Vagina (tissue), 2 donors: ENCODE measurements at regions not wholly inside any gene's neighbourhood (a gene's known extent, or its start where the extent isn't known, plus 50 kb on each side); places are given as distances from the start of the nearest gene placed in this dataset.

Source experiments
- DNase-seq, 2 donors: peaks; one replicate each; pipeline ENCODE4 v3.0.0-alpha.2; 2017; ENCODE audit errors: extremely low spot score in 2 of 2
- H3K27ac ChIP-seq: fragments of 200-600 bp; sonication (generic); one replicate; pipeline ENCODE4 v1.5.1; 2019
- H3K27me3 ChIP-seq: fragments of 200-600 bp; sonication (generic); one replicate; pipeline ENCODE4 v1.5.1; 2019
- H3K36me3 ChIP-seq, 2 donors: fragments of 200-600 bp; sonication (generic); one replicate each; pipeline ENCODE4 v1.5.1; 2017 to 2019
- H3K4me1 ChIP-seq: fragments of 200-600 bp; sonication (generic); one replicate; pipeline ENCODE4 v1.5.1; 2019
- H3K4me3 ChIP-seq, 2 donors: fragments of 200-600 bp; sonication (generic); 1 replicate in 1 of 2; 2 replicates in 1 of 2; pipeline ENCODE4 v1.5.1; 2016 to 2019
- H3K9me3 ChIP-seq: fragments of 200-600 bp; sonication (generic); one replicate; pipeline ENCODE4 v1.5.1; 2019
- POLR2A ChIP-seq, 2 donors: fragments of 450-650 bp; IDR thresholded peaks; one replicate each; pipeline ENCODE4 v1.6.1; 2017; ENCODE audit warnings: antibody characterized with exemption in 2 of 2, mild to moderate bottlenecking in 2 of 2, moderate library complexity in 2 of 2
- POLR2AphosphoS5 ChIP-seq, 2 donors: sonication (generic); formaldehyde crosslinking; IDR thresholded peaks; one replicate each; pipeline ENCODE4 v1.9.0; 2017; ENCODE audit warnings: antibody characterized with exemption in 2 of 2, mild to moderate bottlenecking in 2 of 2, low read depth in 1 of 2; ENCODE audit not compliant: insufficient read depth in 1 of 2
- intact Hi-C: fragments of 100-400 bp; cut with DNase I; formaldehyde crosslinking; loops from one replicate; pipeline ENCODE4 v1.15.1; 2023
- TF ChIP-seq, protein P1 (sequence below), 3 experiments: fragments of 450-650 bp in 2 of 3; fragments of 200-600 bp in 1 of 3; sonication (generic) in 1 of 3; IDR thresholded peaks; one replicate each; pipeline ENCODE4 v1.5.1; 2017 to 2019; ENCODE audit warnings: antibody characterized with exemption in 3 of 3, mild to moderate bottlenecking in 2 of 3, moderate library complexity in 2 of 3

DNA sequence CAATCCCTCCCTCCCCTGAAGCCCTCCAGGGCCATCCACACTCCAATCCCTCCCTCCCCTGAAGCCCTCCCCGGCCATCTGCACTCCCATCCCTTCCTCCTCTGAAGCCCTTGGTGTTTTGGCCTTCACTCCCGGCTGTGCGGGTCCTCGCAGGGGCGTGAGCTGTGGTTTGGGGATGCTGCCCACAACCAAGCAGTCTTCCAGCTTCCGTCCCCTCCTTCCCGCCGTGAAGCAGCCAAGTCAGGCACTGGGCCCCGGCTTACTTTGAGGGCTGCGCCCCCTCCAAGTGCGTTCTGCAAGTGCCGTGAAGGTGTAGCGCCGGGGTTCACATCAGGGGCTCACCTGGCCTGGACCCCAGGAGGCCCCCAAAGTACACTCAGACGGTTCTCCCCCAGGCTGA is 335.9 kb downstream of the BRD1 start:
- TF ChIP-seq, protein P1, sequence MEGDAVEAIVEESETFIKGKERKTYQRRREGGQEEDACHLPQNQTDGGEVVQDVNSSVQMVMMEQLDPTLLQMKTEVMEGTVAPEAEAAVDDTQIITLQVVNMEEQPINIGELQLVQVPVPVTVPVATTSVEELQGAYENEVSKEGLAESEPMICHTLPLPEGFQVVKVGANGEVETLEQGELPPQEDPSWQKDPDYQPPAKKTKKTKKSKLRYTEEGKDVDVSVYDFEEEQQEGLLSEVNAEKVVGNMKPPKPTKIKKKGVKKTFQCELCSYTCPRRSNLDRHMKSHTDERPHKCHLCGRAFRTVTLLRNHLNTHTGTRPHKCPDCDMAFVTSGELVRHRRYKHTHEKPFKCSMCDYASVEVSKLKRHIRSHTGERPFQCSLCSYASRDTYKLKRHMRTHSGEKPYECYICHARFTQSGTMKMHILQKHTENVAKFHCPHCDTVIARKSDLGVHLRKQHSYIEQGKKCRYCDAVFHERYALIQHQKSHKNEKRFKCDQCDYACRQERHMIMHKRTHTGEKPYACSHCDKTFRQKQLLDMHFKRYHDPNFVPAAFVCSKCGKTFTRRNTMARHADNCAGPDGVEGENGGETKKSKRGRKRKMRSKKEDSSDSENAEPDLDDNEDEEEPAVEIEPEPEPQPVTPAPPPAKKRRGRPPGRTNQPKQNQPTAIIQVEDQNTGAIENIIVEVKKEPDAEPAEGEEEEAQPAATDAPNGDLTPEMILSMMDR (IDR thresholded peaks at IDR 0.05), result no peak
- TF ChIP-seq POLR2AphosphoS5 (IDR thresholded peaks at IDR 0.05; ENCODE audit: insufficient read depth in 1 of 2, low read depth in 1 of 2) (no peak), POLR2A (IDR thresholded peaks at IDR 0.05) (no peak)
- Histone ChIP-seq H3K4me3 (no peak overlapping the region), H3K27me3 (no peaks in the 10 kb centered on the region), H3K27ac (no peak overlapping the region), H3K36me3 (no peaks in the 10 kb centered on the region), H3K9me3 (no peaks in the 10 kb centered on the region), H3K4me1 (no peaks in the 10 kb centered on the region)
- intact Hi-C loops, result no loop called here
- no peak for DNase-seq

DNA sequence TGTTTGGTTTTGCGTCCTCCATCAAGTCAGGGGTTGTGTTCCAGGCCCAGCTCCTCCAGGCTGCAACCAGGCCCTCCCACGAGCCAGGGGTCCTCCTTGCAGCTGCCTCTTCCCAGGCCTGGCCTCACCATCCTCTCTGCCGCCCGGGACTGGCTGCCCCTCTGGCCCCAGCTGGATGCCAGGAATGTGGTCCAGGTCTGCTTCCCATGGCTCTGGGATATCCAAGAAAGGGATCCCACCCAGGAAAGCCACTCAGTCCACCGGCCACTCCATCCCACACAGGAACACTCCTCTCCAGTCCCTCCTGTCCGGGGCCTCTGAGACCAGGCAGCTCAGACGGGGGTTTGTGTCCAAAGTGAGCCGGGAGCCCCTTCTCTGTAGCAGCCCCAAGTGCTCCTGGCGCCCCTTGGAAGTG is 336.4 kb downstream of the BRD1 start:
- H3K9me3 ChIP-seq, result no peaks in the 10 kb centered on the region
- TF ChIP-seq, protein P1 (IDR thresholded peaks at IDR 0.05), result no peak
- no peak for TF ChIP-seq POLR2AphosphoS5 (IDR thresholded peaks at IDR 0.05; ENCODE audit: insufficient read depth in 1 of 2, low read depth in 1 of 2)
- intact Hi-C loops, result no loop called here
- no peak overlapping the region for H3K4me3 ChIP-seq
- H3K27ac ChIP-seq, result no peak overlapping the region
- no peak for DNase-seq
- no peaks in the 10 kb centered on the region for H3K27me3 ChIP-seq
- no peaks in the 10 kb centered on the region for H3K36me3 ChIP-seq
- no peaks in the 10 kb centered on the region for H3K4me1 ChIP-seq

- Histone ChIP-seq H3K27ac (no peak overlapping the region), H3K4me3 (no peak overlapping the region)
- TF ChIP-seq, protein P1 (IDR thresholded peaks at IDR 0.05), result no peak
- TF ChIP-seq POLR2A (IDR thresholded peaks at IDR 0.05) (no peak), POLR2AphosphoS5 (IDR thresholded peaks at IDR 0.05; ENCODE audit: insufficient read depth in 1 of 2, low read depth in 1 of 2) (no peak)
These were observed 337.0 kb downstream of the BRD1 start for GRCh38 chr22:49490692-49491091.

DNA sequence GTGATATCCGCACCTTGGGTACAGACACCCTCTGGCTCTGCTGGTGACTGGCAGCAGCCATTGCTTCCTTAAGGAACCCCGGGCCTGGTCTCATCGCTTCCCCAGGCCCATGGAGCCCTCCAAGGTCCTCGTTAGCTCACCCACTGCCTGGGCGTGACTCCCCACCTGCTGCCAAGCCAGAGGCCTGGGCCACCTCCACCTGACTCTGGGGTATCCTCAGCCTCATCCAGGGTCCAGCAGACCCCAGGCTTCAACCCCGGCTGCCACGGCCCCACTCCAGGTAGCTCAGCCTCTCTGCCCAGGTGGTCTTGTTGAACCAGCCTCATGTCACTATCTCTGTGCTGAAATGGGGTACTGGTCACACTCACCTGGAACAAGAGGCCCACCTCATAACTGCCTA is 337.9 kb downstream of the BRD1 start:
- H3K27me3 ChIP-seq, result no peaks in the 10 kb centered on the region
- DNase-seq, result no peak
- TF ChIP-seq POLR2A (IDR thresholded peaks at IDR 0.05) (no peak), POLR2AphosphoS5 (IDR thresholded peaks at IDR 0.05; ENCODE audit: insufficient read depth in 1 of 2, low read depth in 1 of 2) (no peak)
- TF ChIP-seq, protein P1 (IDR thresholded peaks at IDR 0.05), result no peak

More at GRCh38 chr22:49490692-49491091, 337.0 kb downstream of the BRD1 start:
- Histone ChIP-seq H3K36me3 (no peaks in the 10 kb centered on the region), H3K4me1 (no peaks in the 10 kb centered on the region), H3K27me3 (no peaks in the 10 kb centered on the region), H3K9me3 (no peaks in the 10 kb centered on the region)
- DNase-seq, result no peak
- intact Hi-C loops, result no loop called here

DNA sequence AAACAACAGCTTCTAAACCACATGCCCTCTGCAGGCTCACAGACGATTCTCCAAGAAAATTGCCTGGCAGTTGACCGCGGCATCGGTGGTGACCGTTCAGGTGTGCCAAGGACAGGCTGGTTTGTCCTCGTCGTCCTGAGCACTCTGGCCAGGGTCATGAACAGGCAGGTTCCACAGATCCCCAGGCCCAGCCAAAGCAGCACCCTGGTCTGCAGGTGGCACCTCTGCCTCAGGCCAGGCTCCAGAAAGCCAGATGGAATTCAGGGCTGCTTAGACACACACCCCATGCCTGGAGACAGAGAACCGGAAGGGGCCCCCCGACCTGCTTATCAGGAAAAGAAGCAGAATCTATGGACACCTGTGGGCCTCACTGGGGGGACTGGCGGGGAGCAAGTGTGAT is 338.7 kb downstream of the BRD1 start:
- TF ChIP-seq POLR2AphosphoS5 (IDR thresholded peaks at IDR 0.05; ENCODE audit: insufficient read depth in 1 of 2, low read depth in 1 of 2) (no peak), POLR2A (IDR thresholded peaks at IDR 0.05) (no peak)
- TF ChIP-seq, protein P1 (IDR thresholded peaks at IDR 0.05), result no peak
- Histone ChIP-seq H3K36me3 (no peaks in the 10 kb centered on the region), H3K27ac (no peak overlapping the region), H3K27me3 (no peaks in the 10 kb centered on the region), H3K4me1 (no peaks in the 10 kb centered on the region), H3K9me3 (no peaks in the 10 kb centered on the region), H3K4me3 (no peak overlapping the region)
- DNase-seq, result no peak
- intact Hi-C loops, result no loop called here

More for the DNA sequence above, 337.9 kb downstream of the BRD1 start:
- intact Hi-C loops, result no loop called here
- Histone ChIP-seq H3K27ac (no peak overlapping the region), H3K4me3 (no peak overlapping the region), H3K9me3 (no peaks in the 10 kb centered on the region), H3K4me1 (no peaks in the 10 kb centered on the region), H3K36me3 (no peaks in the 10 kb centered on the region)
